ENCODE measurements at regions not wholly inside any gene's neighbourhood (a gene's known extent, or its start where the extent isn't known, plus 50 kb on each side); places are given as distances from the start of the nearest gene placed in this dataset.

- no peak for DNase-seq (ENCODE audit: low read depth in 2 of 2)
Measured at GRCh38 chr10:2117641-2118040, 380.3 kb upstream of the ADARB2 start.

DNA sequence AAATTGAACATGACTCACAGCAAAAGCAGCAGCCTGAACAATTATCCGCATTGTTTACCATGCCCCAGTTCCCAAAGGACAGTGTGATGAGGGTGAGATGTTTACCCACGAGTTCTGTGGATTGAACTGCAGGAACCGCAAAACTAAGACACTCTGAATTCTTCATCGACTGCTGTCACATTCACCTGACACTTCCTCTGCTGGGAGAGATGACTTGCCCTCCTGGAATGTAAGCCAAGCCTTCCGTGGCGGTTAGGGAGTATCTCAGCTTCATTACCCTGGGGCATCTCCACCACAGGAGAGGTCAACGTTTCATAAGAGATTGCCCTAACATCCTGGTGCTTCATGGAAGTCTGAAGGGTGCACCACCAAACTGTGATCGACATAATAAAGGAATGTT is 374.6 kb upstream of the ADARB2 start:
- no peak for DNase-seq (ENCODE audit: low read depth in 2 of 2)

GRCh38 chr10:2108496-2108895 is 371.2 kb upstream of the ADARB2 start:
- DNase-seq (ENCODE audit: low read depth in 2 of 2), result no peak

- no peak for DNase-seq (ENCODE audit: low read depth in 2 of 2)
Measured at GRCh38 chr10:2106641-2107040, 369.3 kb upstream of the ADARB2 start.

DNA sequence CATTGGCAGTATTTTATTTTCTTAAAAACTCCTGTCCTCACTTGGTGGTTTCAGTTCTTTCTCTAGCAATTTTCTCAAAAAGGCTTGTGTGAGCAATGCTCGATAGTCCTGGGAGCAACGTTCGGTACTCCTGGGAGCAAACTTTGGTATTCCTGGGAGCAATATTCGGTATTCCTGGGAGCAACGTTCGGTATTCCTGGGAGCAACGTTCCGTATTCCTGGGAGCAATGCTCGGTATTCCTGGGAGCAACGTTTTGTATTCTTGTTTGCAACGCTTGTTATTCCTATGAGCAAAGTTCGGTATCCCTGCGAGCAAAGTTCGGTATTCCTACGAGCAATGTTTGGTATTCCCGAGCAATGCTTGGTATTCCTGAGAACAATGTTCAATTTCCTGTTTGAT is 362.0 kb upstream of the ADARB2 start:
- DNase-seq (ENCODE audit: low read depth in 2 of 2), result no peak

- no peak for DNase-seq (ENCODE audit: low read depth in 2 of 2)
Measured at GRCh38 chr10:2097937-2098336, 360.6 kb upstream of the ADARB2 start.

DNA sequence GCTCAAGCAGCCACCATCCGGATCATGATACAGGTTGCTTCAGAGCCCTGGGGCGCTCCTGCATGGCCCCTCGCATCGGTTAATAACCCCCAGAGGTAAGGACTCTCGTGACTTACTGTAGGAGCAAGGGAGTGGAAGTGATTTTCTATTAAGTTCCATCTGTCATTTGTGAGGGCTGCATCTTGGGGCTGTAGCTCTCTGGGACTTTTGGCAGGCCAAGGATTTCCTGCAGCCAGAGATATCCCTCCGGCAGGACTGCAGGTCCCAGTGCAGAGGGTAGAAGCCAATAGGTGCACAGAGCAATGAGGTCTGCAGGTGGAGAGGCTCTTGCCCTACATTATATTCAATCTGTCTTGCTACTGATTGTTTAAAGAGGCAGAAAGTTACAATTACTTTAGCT is 356.8 kb upstream of the ADARB2 start:
- no peak for DNase-seq (ENCODE audit: low read depth in 2 of 2)

- no peak for DNase-seq (ENCODE audit: low read depth in 2 of 2)
Measured at GRCh38 chr10:2083591-2083990, 346.3 kb upstream of the ADARB2 start.

- DNase-seq (ENCODE audit: low read depth in 2 of 2), result no peak
Measured at GRCh38 chr10:2081501-2081900, 344.2 kb upstream of the ADARB2 start.

- DNase-seq (ENCODE audit: low read depth in 2 of 2), result no peak
Measured at GRCh38 chr10:2079603-2080078, 342.3 kb upstream of the ADARB2 start.

DNA sequence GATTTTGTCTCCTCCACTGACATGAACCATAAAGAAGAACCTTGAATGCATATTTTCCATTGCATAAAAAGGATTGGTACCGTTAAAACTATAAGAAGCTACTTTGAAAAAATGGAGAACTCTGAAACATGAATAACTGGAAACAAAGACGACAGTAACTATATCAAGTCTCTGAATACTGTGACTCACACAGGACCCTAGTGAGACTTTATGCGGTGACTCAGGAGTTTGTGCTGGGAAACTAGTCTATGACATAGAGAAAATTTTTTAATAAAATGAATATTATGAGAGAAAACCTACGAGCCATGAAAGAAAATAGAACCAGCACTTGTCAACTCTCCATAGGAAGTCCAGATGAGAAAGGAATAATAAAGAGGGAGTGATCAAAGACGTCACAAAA is 339.9 kb upstream of the ADARB2 start:
- no peak for DNase-seq (ENCODE audit: low read depth in 2 of 2)

- DNase-seq (ENCODE audit: low read depth in 2 of 2), result no peak
Measured at GRCh38 chr10:2076528-2076927, 339.2 kb upstream of the ADARB2 start.

GRCh38 chr10:2067015-2067414 is 329.7 kb upstream of the ADARB2 start:
- DNase-seq (ENCODE audit: low read depth in 2 of 2), result no peak

- no peak for DNase-seq (ENCODE audit: low read depth in 2 of 2)
Measured at GRCh38 chr10:2054728-2055127, 317.4 kb upstream of the ADARB2 start.

GRCh38 chr10:2053805-2054204 is 316.5 kb upstream of the ADARB2 start:
- DNase-seq (ENCODE audit: low read depth in 2 of 2), result no peak

DNA sequence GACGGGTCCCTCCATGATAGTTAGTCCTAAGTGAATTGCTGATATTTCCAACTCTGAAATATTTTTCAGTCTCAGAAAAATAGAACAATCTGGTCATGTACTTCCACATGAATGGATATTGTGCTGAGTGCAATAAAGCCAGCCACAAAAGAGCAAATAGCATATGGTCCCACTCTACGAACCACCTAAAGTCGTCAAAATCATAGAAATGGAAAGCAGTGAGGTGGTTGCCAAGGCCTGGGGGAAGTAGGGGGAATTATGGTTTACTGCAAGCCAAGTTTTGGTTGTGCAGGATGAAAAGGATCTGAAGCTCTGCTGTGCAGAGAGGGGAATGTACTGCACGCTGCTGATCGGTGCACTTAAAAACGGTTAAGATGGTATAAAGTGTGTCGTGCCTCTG is 313.8 kb upstream of the ADARB2 start:
- DNase-seq (ENCODE audit: low read depth in 2 of 2), result no peak

DNA sequence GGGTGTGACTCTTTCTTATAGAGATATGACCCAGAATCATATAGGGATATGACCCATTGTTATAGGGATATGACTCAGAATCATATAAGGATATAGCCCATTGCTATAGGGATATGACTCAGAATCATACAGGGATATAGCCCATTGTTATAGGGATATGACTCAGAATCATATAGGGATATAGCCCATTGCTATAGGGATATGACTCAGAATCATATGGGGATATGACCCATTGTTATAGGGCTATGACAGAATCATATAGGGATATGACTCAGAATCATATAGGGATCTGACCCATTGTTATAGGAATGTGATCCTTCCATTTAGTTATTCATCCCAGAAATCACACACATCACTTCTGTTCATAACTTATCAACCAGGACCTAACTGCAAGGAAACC is 312.2 kb upstream of the ADARB2 start:
- no peak for DNase-seq (ENCODE audit: low read depth in 2 of 2)

GRCh38 chr10:2048337-2048973 is 311.1 kb upstream of the ADARB2 start:
- DNase-seq (ENCODE audit: low read depth in 2 of 2), result no peak

DNA sequence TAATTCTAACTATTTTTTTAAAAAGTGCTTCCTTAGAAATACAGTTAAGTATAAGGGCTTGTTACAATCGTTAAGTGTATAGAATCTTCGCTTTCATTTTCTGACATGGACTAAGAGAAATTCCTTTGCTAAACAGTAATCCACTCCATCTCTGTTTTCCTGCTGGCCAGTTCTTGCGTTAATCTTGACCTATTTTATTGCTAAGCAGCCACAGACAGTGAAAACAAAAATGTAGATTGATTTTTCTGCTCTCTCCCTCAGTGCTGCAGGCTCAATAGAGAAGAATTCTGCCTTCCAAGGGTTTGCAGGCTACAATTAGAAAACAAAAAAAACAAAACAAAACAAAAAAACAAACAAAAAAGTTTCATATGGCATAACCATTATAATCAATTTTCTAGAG is 310.4 kb upstream of the ADARB2 start:
- DNase-seq (ENCODE audit: low read depth in 2 of 2), result no peak

GRCh38 chr10:2043379-2043778 is 306.1 kb upstream of the ADARB2 start:
- DNase-seq (ENCODE audit: low read depth in 2 of 2), result no peak

DNA sequence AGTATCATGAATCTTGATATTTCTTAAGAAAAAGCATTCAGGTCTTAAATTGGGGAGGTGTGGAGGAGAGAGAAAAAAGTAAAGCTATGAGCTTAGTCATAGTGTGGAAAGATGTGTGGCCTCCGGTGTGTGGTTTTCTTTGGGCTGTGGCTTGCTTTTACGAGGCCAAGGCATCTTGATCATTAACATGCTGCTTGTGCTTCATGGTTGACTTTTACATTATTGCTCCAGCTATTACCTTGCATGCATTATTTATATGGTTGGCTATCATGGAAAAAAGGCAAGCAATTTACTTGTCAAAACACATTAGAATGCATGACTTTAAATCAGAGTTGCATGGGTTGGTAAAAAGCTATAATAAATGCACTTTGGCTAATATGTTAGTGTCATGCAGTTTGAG is 300.7 kb upstream of the ADARB2 start:
- no peak for DNase-seq (ENCODE audit: low read depth in 2 of 2)

- no peak for DNase-seq (ENCODE audit: low read depth in 2 of 2)
Measured at GRCh38 chr10:2037246-2037645, 299.9 kb upstream of the ADARB2 start.

GRCh38 chr10:2036209-2036608 is 298.9 kb upstream of the ADARB2 start:
- DNase-seq (ENCODE audit: low read depth in 2 of 2), result no peak

DNA sequence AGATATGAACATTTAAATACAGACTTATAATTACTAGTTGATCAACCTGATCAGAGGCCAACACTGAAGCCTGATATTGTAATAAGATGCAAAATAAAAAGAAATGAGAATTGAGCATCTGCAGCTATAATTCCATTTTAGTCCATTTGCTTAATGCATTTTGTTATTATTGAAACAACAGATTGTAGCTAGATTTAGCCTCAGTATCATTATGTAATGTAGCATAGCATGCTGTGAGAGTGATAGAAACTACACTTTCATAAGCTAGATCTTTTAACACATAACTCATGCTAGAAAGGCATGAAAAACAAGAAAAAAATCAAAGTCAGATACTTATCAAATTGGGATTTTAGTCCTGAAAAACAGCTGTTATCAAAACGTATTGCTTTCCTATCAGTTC is 292.7 kb upstream of the ADARB2 start:
- no peak for DNase-seq (ENCODE audit: low read depth in 2 of 2)
